HepG2 (cell line): ENCODE measurements at regions not wholly inside any gene's neighbourhood (a gene's known extent, or its start where the extent isn't known, plus 50 kb on each side); places are given as distances from the start of the nearest gene placed in this dataset.

ENCODE experiments used
- ARID3A ChIP-seq: IDR thresholded peaks from 2 replicates; pipeline ENCODE4 v1.6.1; 2012; ENCODE audit warnings: low read depth, low read length, improper control_type of control experiment
- CCDC6 ChIP-seq: sonication (generic); formaldehyde crosslinking; IDR thresholded peaks from 2 replicates; pipeline ENCODE4 v1.8.1; 2022; ENCODE audit warnings: mild to moderate bottlenecking, missing genetic modification reagents, moderate library complexity
- CEBPG ChIP-seq: IDR thresholded peaks from 2 replicates; pipeline ENCODE4 v1.6.1; 2016
- FOXA1 ChIP-seq, 2 experiments: fragments of 450-650 bp in 1 of 2; sonication (generic) in 1 of 2; formaldehyde crosslinking in 1 of 2; IDR thresholded peaks; 2 replicates each; pipeline versions ENCODE4 v1.4.0 to v1.6.1; 2016 to 2020; ENCODE audit warnings: missing genetic modification reagents in 1 of 2
- FOXO1 ChIP-seq: sonication (generic); formaldehyde crosslinking; IDR thresholded peaks from 2 replicates; pipeline ENCODE4 v1.4.0; 2020; ENCODE audit warnings: missing genetic modification reagents
- FOXP1 ChIP-seq, 2 experiments: fragments of 450-650 bp in 1 of 2; IDR thresholded peaks; 2 replicates each; pipeline ENCODE4 v1.6.1; 2017 to 2018; ENCODE audit warnings: antibody characterized with exemption in 1 of 2
- GABPB1 ChIP-seq: IDR thresholded peaks from 2 replicates; pipeline ENCODE4 v1.6.1; 2016; ENCODE audit warnings: mild to moderate bottlenecking, missing genetic modification reagents, moderate library complexity, missing compliant biosample characterization
- HDAC1 ChIP-seq: sonication (generic); formaldehyde crosslinking; IDR thresholded peaks from 2 replicates; pipeline ENCODE4 v1.5.1; 2020; ENCODE audit warnings: mild to moderate bottlenecking, missing genetic modification reagents
- HIC2 ChIP-seq: sonication (generic); formaldehyde crosslinking; IDR thresholded peaks from 2 replicates; pipeline ENCODE4 v1.9.0; 2022; ENCODE audit warnings: low read depth, missing genetic modification reagents
- IRF2 ChIP-seq: IDR thresholded peaks from 2 replicates; pipeline ENCODE4 v1.6.1; 2018; ENCODE audit warnings: missing genetic modification reagents, missing compliant biosample characterization
- MTA1 ChIP-seq: sonication (generic); formaldehyde crosslinking; IDR thresholded peaks from 2 replicates; pipeline ENCODE4 v1.4.0; 2020; ENCODE audit warnings: missing genetic modification reagents, mild to moderate bottlenecking, borderline replicate concordance
- MYC ChIP-seq: sonication (generic); formaldehyde crosslinking; IDR thresholded peaks from 2 replicates; pipeline ENCODE4 v1.9.0; 2021; ENCODE audit warnings: missing genetic modification reagents, borderline replicate concordance
- NFE2L2 ChIP-seq: fragments of 150-350 bp; IDR thresholded peaks from 2 replicates; pipeline ENCODE4 v1.6.1; 2014; ENCODE audit warnings: low read length
- NFIC ChIP-seq: IDR thresholded peaks from 2 replicates; pipeline ENCODE4 v1.6.1; 2012; ENCODE audit warnings: mild to moderate bottlenecking, low read length, inconsistent platforms
- PITX1 ChIP-seq: sonication (generic); formaldehyde crosslinking; IDR thresholded peaks from 2 replicates; pipeline ENCODE4 v1.5.1; 2020; ENCODE audit warnings: mild to moderate bottlenecking, missing genetic modification reagents
- ZFP41 ChIP-seq: sonication (generic); formaldehyde crosslinking; IDR thresholded peaks from 2 replicates; pipeline ENCODE4 v1.4.0; 2020; ENCODE audit warnings: mild to moderate bottlenecking, missing genetic modification reagents, borderline replicate concordance
- ZNF224 ChIP-seq: sonication (generic); formaldehyde crosslinking; IDR thresholded peaks from 2 replicates; pipeline ENCODE4 v1.5.0; 2020; ENCODE audit warnings: mild to moderate bottlenecking, missing genetic modification reagents
- ZNF383 ChIP-seq: sonication (generic); formaldehyde crosslinking; IDR thresholded peaks from 2 replicates; pipeline ENCODE4 v1.4.0; 2020; ENCODE audit warnings: missing genetic modification reagents, mild to moderate bottlenecking, borderline replicate concordance
- ZNF510 ChIP-seq: sonication (generic); formaldehyde crosslinking; IDR thresholded peaks from 2 replicates; pipeline ENCODE4 v1.4.0; 2020; ENCODE audit warnings: low read depth, mild to moderate bottlenecking, missing genetic modification reagents
- ZNF512B ChIP-seq: sonication (generic); formaldehyde crosslinking; IDR thresholded peaks from 2 replicates; pipeline ENCODE4 v1.5.1; 2020; ENCODE audit warnings: missing genetic modification reagents, mild to moderate bottlenecking, borderline replicate concordance
- TF ChIP-seq, protein P1 (sequence below): sonication (generic); formaldehyde crosslinking; IDR thresholded peaks from 2 replicates; pipeline ENCODE4 v1.4.0; 2020; ENCODE audit warnings: missing genetic modification reagents, mild to moderate bottlenecking, borderline replicate concordance

- TF ChIP-seq ARID3A = peak; percentile 76
- TF ChIP-seq FOXO1 (CRISPR knock-in tag) = peak; percentile 92
- no peak for TF ChIP-seq PITX1 (CRISPR knock-in tag)
- no peak for TF ChIP-seq HDAC1
- TF ChIP-seq IRF2 (CRISPR knock-in tag) = peak; percentile 27; the same call in 1 of the 2 replicates
- TF ChIP-seq HIC2 (CRISPR knock-in tag) = no peak
- TF ChIP-seq ZNF224 (CRISPR knock-in tag) = peak; percentile 72; the same call in 1 of the 2 replicates
- TF ChIP-seq CEBPG = 0 out of 2 replicates have a peak, but pooled peaks have one; percentile 3
- no peak for TF ChIP-seq ZFP41 (CRISPR knock-in tag)
- no peak for TF ChIP-seq ZNF510
- TF ChIP-seq NFIC = peak; percentile 94
- TF ChIP-seq FOXA1 (IDR thresholded peaks at IDR 0.05) = no peak
- TF ChIP-seq FOXA1 (CRISPR knock-in tag; IDR thresholded peaks at IDR 0.05) = peak; percentile 63; the same call in 1 of the 2 replicates
- no peak for TF ChIP-seq NFE2L2
- no peak for TF ChIP-seq FOXP1 (IDR thresholded peaks at IDR 0.05)
- peak; percentile 92 for TF ChIP-seq FOXP1 (CRISPR knock-in tag; IDR thresholded peaks at IDR 0.05)
- no peak for TF ChIP-seq MTA1
- TF ChIP-seq ZNF512B (CRISPR knock-in tag) = no peak
- no peak for TF ChIP-seq MYC (CRISPR knock-in tag)
- 0 out of 2 replicates have a peak, but pooled peaks have one; percentile 53 for TF ChIP-seq CCDC6 (CRISPR knock-in tag)
- TF ChIP-seq, protein P1, sequence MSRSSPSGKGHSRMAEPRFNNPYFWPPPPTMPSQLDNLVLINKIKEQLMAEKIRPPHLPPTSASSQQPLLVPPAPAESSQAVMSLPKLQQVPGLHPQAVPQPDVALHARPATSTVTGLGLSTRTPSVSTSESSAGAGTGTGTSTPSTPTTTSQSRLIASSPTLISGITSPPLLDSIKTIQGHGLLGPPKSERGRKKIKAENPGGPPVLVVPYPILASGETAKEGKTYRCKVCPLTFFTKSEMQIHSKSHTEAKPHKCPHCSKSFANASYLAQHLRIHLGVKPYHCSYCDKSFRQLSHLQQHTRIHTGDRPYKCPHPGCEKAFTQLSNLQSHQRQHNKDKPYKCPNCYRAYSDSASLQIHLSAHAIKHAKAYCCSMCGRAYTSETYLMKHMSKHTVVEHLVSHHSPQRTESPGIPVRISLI (CRISPR knock-in tag) = no peak
- TF ChIP-seq ZNF383 (CRISPR knock-in tag) = no peak
- TF ChIP-seq GABPB1 (CRISPR knock-in tag) = no peak
Observed at GRCh38 chr3:188026191-188026968, 127.6 kb upstream of the LPP start (continued).
